ENCODE measurements at regions not wholly inside any gene's neighbourhood (a gene's known extent, or its start where the extent isn't known, plus 50 kb on each side); places are given as distances from the start of the nearest gene placed in this dataset.

GRCh38 chr7:37570145-37570544 lies 113.4 kb upstream of the GPR141 start:
- peaks cover 0 to 4% (median 0%) of the 10 kb centered on the region in 3 donors for H3K9me3 Mint-ChIP-seq
- WGBS (ENCODE audit: insufficient coverage): 94% methylated on average over 4 of the region's 6 CpGs
- no peaks in the 10 kb centered on the region for H3K4me1 Mint-ChIP-seq
- no peaks in the 10 kb centered on the region for H3K9me3 ChIP-seq
- no peak for DNase-seq
- no peak overlapping the region for H3K27ac ChIP-seq (ENCODE audit: low read length)
- H3K36me3 Mint-ChIP-seq: no peaks in the 10 kb centered on the region
- peaks cover 0 to 14% of the 10 kb centered on the region in 2 experiments for H3K27me3 ChIP-seq (replicated peaks in 1 of 2; ENCODE audit: control insufficient read depth in 2 of 2, extremely low read depth in 1 of 2, insufficient read depth in 2 of 2, low read length in 1 of 2)
- ChIA-PET CTCF (no interaction called here), POLR2A (no interaction called here)
- ATAC-seq (replicated peaks in 1 of 4): no peak
- peaks cover 19 to 49% of the 10 kb centered on the region in 2 donors for H3K27me3 Mint-ChIP-seq
- no peak overlapping the region for H3K4me3 ChIP-seq (ENCODE audit: control insufficient read depth in 1 of 2, extremely low read depth in 1 of 2, low read length in 1 of 2)
- H3K27ac Mint-ChIP-seq: no peak overlapping the region
- H3K36me3 ChIP-seq (ENCODE audit: control insufficient read depth in 2 of 2, extremely low read depth in 1 of 2, insufficient read depth in 1 of 2, low read length in 1 of 2): no peaks in the 10 kb centered on the region
- H3K4me3 Mint-ChIP-seq: no peak overlapping the region
- no peaks in the 10 kb centered on the region for H3K4me1 ChIP-seq (ENCODE audit: control insufficient read depth in 1 of 2, extremely low read depth in 1 of 2, insufficient read depth in 2 of 2, low read length in 2 of 2)

DNA sequence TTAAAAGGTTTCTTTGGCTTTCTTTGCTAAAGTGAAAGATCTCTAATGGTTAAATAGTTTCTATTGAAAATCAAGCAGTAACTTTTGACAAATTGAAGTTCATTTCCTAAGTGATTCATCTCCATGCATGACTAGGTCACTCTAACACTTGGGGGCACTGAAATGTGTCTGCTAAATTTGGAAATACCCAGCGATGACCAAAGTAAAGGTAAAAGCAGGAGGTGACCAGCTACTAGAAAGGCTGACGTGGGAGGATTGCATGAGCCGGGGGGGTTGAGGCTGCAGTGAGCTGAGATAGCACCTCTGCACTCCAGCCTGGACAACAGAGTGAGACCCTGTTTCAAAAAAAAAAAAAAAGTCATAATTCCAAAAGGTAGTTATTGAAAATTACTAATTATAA lies 111.8 kb upstream of the GPR141 start:
- WGBS (ENCODE audit: insufficient coverage): 85% methylated on average over 3 of the region's 3 CpGs
- Mint-ChIP-seq H3K27ac (no peak overlapping the region), H3K4me1 (no peaks in the 10 kb centered on the region), H3K9me3 (no peaks in the 10 kb centered on the region), H3K36me3 (no peaks in the 10 kb centered on the region), H3K27me3 (peaks cover 15 to 51% of the 10 kb centered on the region in 2 donors), H3K4me3 (no peak overlapping the region)
- POLR2A ChIA-PET: no interaction called here
- H3K36me3 ChIP-seq (ENCODE audit: control insufficient read depth in 2 of 2, extremely low read depth in 1 of 2, insufficient read depth in 1 of 2, low read length in 1 of 2): no peaks in the 10 kb centered on the region
- ATAC-seq (replicated peaks in 1 of 4): no peak
- DNase-seq: no peak
- H3K9me3 ChIP-seq: no peaks in the 10 kb centered on the region
- CTCF ChIA-PET: interaction anchor here in 1 of 2 donors (0.6 kb wide), 1 partner anchor 41 kb away, joined by 4 read pairs; no protein-coding TSS in a partner anchor
- no peaks in the 10 kb centered on the region for H3K4me1 ChIP-seq (ENCODE audit: control insufficient read depth in 1 of 2, extremely low read depth in 1 of 2, insufficient read depth in 2 of 2, low read length in 2 of 2)
- peaks cover 0 to 14% of the 10 kb centered on the region in 2 experiments for H3K27me3 ChIP-seq (replicated peaks in 1 of 2; ENCODE audit: control insufficient read depth in 2 of 2, extremely low read depth in 1 of 2, insufficient read depth in 2 of 2, low read length in 1 of 2)
- no peak overlapping the region for H3K4me3 ChIP-seq (ENCODE audit: control insufficient read depth in 1 of 2, extremely low read depth in 1 of 2, low read length in 1 of 2)
- H3K27ac ChIP-seq (ENCODE audit: low read length): no peak overlapping the region

- DNase-seq (no peak), ATAC-seq (replicated peaks in 1 of 4) (no peak)
- Mint-ChIP-seq H3K27me3 (peaks cover 10 to 13% of the 10 kb centered on the region in 2 donors), H3K4me1 (no peaks in the 10 kb centered on the region), H3K4me3 (no peak overlapping the region), H3K36me3 (no peaks in the 10 kb centered on the region), H3K9me3 (no peaks in the 10 kb centered on the region), H3K27ac (no peak overlapping the region)
- 83% methylated on average over 1 of the region's 2 CpGs for WGBS (ENCODE audit: insufficient coverage)
- no peaks in the 10 kb centered on the region for H3K4me1 ChIP-seq (ENCODE audit: control insufficient read depth in 1 of 2, extremely low read depth in 1 of 2, insufficient read depth in 2 of 2, low read length in 2 of 2)
- no peaks in the 10 kb centered on the region for H3K9me3 ChIP-seq
- H3K27me3 ChIP-seq (replicated peaks in 1 of 2; ENCODE audit: control insufficient read depth in 2 of 2, extremely low read depth in 1 of 2, insufficient read depth in 2 of 2, low read length in 1 of 2): peaks cover 0 to 2% of the 10 kb centered on the region in 2 experiments
- ChIA-PET POLR2A (no interaction called here), CTCF (interaction anchor here in 1 of 2 donors (0.6 kb wide), 1 partner anchor 9 kb away, joined by 3 read pairs; no protein-coding TSS in a partner anchor)
- H3K4me3 ChIP-seq (ENCODE audit: control insufficient read depth in 1 of 2, extremely low read depth in 1 of 2, low read length in 1 of 2): no peak overlapping the region
- H3K27ac ChIP-seq (ENCODE audit: low read length): no peak overlapping the region
- H3K36me3 ChIP-seq (ENCODE audit: control insufficient read depth in 2 of 2, extremely low read depth in 1 of 2, insufficient read depth in 1 of 2, low read length in 1 of 2): no peaks in the 10 kb centered on the region
Observed at GRCh38 chr7:37577412-37577811, 106.2 kb upstream of the GPR141 start.

GRCh38 chr7:37577901-37578300 lies 105.7 kb upstream of the GPR141 start:
- Histone ChIP-seq H3K9me3 (no peaks in the 10 kb centered on the region), H3K27me3 (replicated peaks in 1 of 2; ENCODE audit: control insufficient read depth in 2 of 2, extremely low read depth in 1 of 2, insufficient read depth in 2 of 2, low read length in 1 of 2) (peaks cover 0 to 2% of the 10 kb centered on the region in 2 experiments), H3K36me3 (ENCODE audit: control insufficient read depth in 2 of 2, extremely low read depth in 1 of 2, insufficient read depth in 1 of 2, low read length in 1 of 2) (no peaks in the 10 kb centered on the region), H3K4me3 (ENCODE audit: control insufficient read depth in 1 of 2, extremely low read depth in 1 of 2, low read length in 1 of 2) (no peak overlapping the region), H3K4me1 (ENCODE audit: control insufficient read depth in 1 of 2, extremely low read depth in 1 of 2, insufficient read depth in 2 of 2, low read length in 2 of 2) (no peaks in the 10 kb centered on the region), H3K27ac (ENCODE audit: low read length) (no peak overlapping the region)
- Mint-ChIP-seq H3K9me3 (no peaks in the 10 kb centered on the region), H3K36me3 (no peaks in the 10 kb centered on the region), H3K27me3 (peaks cover 10 to 13% of the 10 kb centered on the region in 2 donors), H3K4me1 (no peaks in the 10 kb centered on the region), H3K4me3 (no peak overlapping the region), H3K27ac (no peak overlapping the region)
- ChIA-PET POLR2A (no interaction called here), CTCF (interaction anchor here in 1 of 2 donors (0.7 kb wide), 1 partner anchor 39 kb away, joined by 4 read pairs; no protein-coding TSS in a partner anchor)
- ATAC-seq (replicated peaks in 1 of 4) (no peak), DNase-seq (no peak)
- 88% methylated on average over 1 of the region's 4 CpGs for WGBS (ENCODE audit: insufficient coverage)

DNA sequence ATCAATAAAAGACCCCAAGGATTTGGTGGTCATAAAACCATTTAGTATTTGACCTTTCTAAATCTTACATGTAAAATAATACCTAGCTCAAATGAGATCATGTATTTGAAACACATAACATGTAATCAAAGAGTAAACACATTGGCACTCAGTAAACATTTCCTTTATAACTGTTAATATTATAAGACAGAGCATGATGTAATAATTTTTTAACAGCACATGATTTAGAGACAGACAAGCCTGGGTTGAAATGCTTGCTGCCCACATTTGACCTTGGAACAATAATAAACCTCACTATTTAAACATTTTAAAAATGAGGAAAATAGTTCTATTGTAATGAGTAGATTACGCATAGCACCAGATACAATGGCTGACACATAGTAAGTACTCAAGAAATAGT lies 105.2 kb upstream of the GPR141 start:
- Mint-ChIP-seq H3K27ac (no peak overlapping the region), H3K27me3 (peaks cover 12 to 13% of the 10 kb centered on the region in 2 donors), H3K9me3 (no peaks in the 10 kb centered on the region), H3K4me1 (no peaks in the 10 kb centered on the region), H3K4me3 (no peak overlapping the region), H3K36me3 (no peaks in the 10 kb centered on the region)
- H3K36me3 ChIP-seq (ENCODE audit: control insufficient read depth in 2 of 2, extremely low read depth in 1 of 2, insufficient read depth in 1 of 2, low read length in 1 of 2): no peaks in the 10 kb centered on the region
- no CpG with 5 or more reads among the region's 1 CpG for WGBS (ENCODE audit: insufficient coverage)
- no peaks in the 10 kb centered on the region for H3K4me1 ChIP-seq (ENCODE audit: control insufficient read depth in 1 of 2, extremely low read depth in 1 of 2, insufficient read depth in 2 of 2, low read length in 2 of 2)
- ChIA-PET CTCF (interaction anchor here in 1 of 2 donors (0.6 to 0.7 kb wide), 2 partner anchors 39 to 58 kb away, joined by 3 to 4 read pairs; no protein-coding TSS in a partner anchor), POLR2A (no interaction called here)
- ATAC-seq (replicated peaks in 1 of 4): no peak
- H3K4me3 ChIP-seq (ENCODE audit: control insufficient read depth in 1 of 2, extremely low read depth in 1 of 2, low read length in 1 of 2): no peak overlapping the region
- DNase-seq: no peak
- H3K9me3 ChIP-seq: no peaks in the 10 kb centered on the region
- peaks cover 0 to 2% of the 10 kb centered on the region in 2 experiments for H3K27me3 ChIP-seq (replicated peaks in 1 of 2; ENCODE audit: control insufficient read depth in 2 of 2, extremely low read depth in 1 of 2, insufficient read depth in 2 of 2, low read length in 1 of 2)
- no peak overlapping the region for H3K27ac ChIP-seq (ENCODE audit: low read length)

DNA sequence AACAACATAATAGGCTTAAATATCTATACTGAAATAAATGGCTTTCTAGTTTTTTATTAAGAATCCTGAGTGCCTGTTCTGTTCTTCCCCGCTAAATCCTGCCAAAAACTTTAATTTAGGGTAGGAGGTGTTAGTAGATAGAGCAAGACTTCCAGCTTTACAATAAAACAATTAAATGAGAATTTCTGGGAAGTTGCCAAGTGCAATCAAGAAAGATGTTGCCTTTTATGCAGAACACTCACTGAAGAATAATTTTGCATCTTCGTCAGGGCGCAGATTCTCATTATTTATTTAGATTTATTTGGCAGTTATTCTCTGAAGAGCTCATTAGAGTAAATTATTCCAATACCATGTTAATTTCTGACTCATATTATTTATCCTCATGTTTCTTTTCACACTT lies 103.2 kb upstream of the GPR141 start:
- no peaks in the 10 kb centered on the region for H3K9me3 ChIP-seq
- ChIA-PET CTCF (no interaction called here), POLR2A (no interaction called here)

More for the DNA sequence above, 103.2 kb upstream of the GPR141 start:
- H3K36me3 ChIP-seq (ENCODE audit: control insufficient read depth in 2 of 2, extremely low read depth in 1 of 2, insufficient read depth in 1 of 2, low read length in 1 of 2): no peaks in the 10 kb centered on the region
- no peak overlapping the region for H3K4me3 ChIP-seq (ENCODE audit: control insufficient read depth in 1 of 2, extremely low read depth in 1 of 2, low read length in 1 of 2)
- WGBS (ENCODE audit: insufficient coverage): no CpG with 5 or more reads among the region's 3 CpGs
- peaks cover 0 to 2% of the 10 kb centered on the region in 2 experiments for H3K27me3 ChIP-seq (replicated peaks in 1 of 2; ENCODE audit: control insufficient read depth in 2 of 2, extremely low read depth in 1 of 2, insufficient read depth in 2 of 2, low read length in 1 of 2)
- no peak for DNase-seq
- H3K9me3 Mint-ChIP-seq: no peaks in the 10 kb centered on the region
- H3K4me1 ChIP-seq (ENCODE audit: control insufficient read depth in 1 of 2, extremely low read depth in 1 of 2, insufficient read depth in 2 of 2, low read length in 2 of 2): no peaks in the 10 kb centered on the region
- H3K27me3 Mint-ChIP-seq: peaks cover 13 to 16% of the 10 kb centered on the region in 2 donors
- H3K27ac ChIP-seq (ENCODE audit: low read length): no peak overlapping the region
- H3K4me1 Mint-ChIP-seq: no peaks in the 10 kb centered on the region
- no peak overlapping the region for H3K4me3 Mint-ChIP-seq
- no peak overlapping the region for H3K27ac Mint-ChIP-seq
- no peaks in the 10 kb centered on the region for H3K36me3 Mint-ChIP-seq
- ATAC-seq (replicated peaks in 1 of 4): no peak
